NT2/D1 (cell line): ENCODE measurements at regions not wholly inside any gene's neighbourhood (a gene's known extent, or its start where the extent isn't known, plus 50 kb on each side); places are given as distances from the start of the nearest gene placed in this dataset.

Experiments
- DNase-seq: peaks from one replicate; pipeline ENCODE4 v3.0.0-alpha.2; 2011; ENCODE audit warnings: low read depth, low spot score
- H3K27me3 ChIP-seq: 2 replicates; pipeline ENCODE4 v1.6.0; 2011; ENCODE audit warnings: mild to moderate bottlenecking; ENCODE audit not compliant: insufficient read length, insufficient read depth
- H3K36me3 ChIP-seq: 2 replicates; pipeline ENCODE4 v1.6.1; 2011; ENCODE audit warnings: mild to moderate bottlenecking, low read length, mixed read lengths; ENCODE audit not compliant: insufficient read depth, insufficient read length
- H3K4me1 ChIP-seq: 2 replicates; pipeline ENCODE4 v1.5.1; 2011; ENCODE audit not compliant: insufficient read depth, insufficient read length
- H3K4me3 ChIP-seq: 2 replicates; pipeline ENCODE4 v1.5.1; 2011; ENCODE audit warnings: low read depth; ENCODE audit not compliant: insufficient read length
- H3K9ac ChIP-seq: 2 replicates; pipeline ENCODE4 v1.6.0; 2011; ENCODE audit warnings: low read depth; ENCODE audit not compliant: insufficient read length
- H3K9me3 ChIP-seq: 2 replicates; pipeline ENCODE4 v1.5.1; 2011; ENCODE audit warnings: mild to moderate bottlenecking, low read length; ENCODE audit not compliant: insufficient read depth
- SUZ12 ChIP-seq: IDR thresholded peaks from 2 replicates; pipeline ENCODE4 v1.6.1; 2011; ENCODE audit not compliant: insufficient read length, insufficient read depth; ENCODE audit errors: extremely low read depth
- YY1 ChIP-seq: IDR thresholded peaks from 2 replicates; pipeline ENCODE4 v1.6.1; 2011; ENCODE audit not compliant: insufficient read length, insufficient read depth
- ZNF274 ChIP-seq: IDR thresholded peaks from 2 replicates; pipeline ENCODE4 v1.6.1; 2011; ENCODE audit warnings: mild to moderate bottlenecking, low read depth, low read length

DNA sequence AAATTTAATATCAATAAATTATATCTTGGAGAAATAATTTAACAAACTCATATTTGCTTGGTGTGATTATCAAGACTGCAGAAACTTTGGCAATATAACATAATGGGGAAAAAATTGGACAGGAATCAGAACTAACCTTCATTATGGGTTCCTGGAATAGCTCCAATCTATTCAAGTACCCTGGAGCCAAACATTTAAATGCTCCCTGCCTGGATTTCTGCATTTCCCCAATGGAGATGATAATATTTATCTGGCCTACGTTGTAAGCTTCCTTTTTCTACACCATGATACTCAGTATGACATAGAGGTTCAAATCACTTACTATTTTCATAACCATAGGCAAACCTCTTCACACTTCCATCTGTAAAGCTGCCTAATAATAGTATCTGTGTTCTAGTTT, 326.8 kb downstream of the TRIML1 start:
- no peaks in the 10 kb centered on the region for H3K27me3 ChIP-seq
- no peak overlapping the region for H3K9ac ChIP-seq
- no peaks in the 10 kb centered on the region for H3K4me1 ChIP-seq
- H3K9me3 ChIP-seq = peaks cover 8% of the 10 kb centered on the region
- H3K36me3 ChIP-seq = no peaks in the 10 kb centered on the region
- no peak overlapping the region for H3K4me3 ChIP-seq
- DNase-seq = no peak
- TF ChIP-seq YY1 (no peak), SUZ12 (no peak), ZNF274 (no peak)

DNA sequence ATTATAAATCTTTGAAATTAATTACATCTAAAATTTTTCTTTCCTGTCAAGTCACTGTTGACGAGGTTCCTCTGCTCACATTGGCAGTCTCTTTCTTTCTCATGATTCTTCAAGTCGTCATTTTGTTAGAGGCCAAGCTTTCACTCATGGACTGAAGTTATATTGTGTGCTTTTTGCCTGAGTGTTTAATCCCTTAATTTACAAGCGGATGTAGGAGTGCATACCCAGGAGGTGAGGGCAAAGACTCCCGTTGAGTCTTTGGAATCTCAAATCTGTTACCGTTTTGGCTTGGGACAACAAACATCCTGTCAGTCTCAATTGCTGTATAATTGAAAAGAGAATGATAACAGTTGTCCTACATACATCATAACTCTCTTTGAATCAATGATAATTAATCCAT, 345.0 kb downstream of the TRIML1 start:
- TF ChIP-seq SUZ12 = no peak
- no peaks in the 10 kb centered on the region for H3K27me3 ChIP-seq
- H3K9ac ChIP-seq = no peak overlapping the region
- no peaks in the 10 kb centered on the region for H3K9me3 ChIP-seq
- no peak overlapping the region for H3K4me3 ChIP-seq
- H3K4me1 ChIP-seq = no peaks in the 10 kb centered on the region
- no peak for DNase-seq
- no peaks in the 10 kb centered on the region for H3K36me3 ChIP-seq

DNA sequence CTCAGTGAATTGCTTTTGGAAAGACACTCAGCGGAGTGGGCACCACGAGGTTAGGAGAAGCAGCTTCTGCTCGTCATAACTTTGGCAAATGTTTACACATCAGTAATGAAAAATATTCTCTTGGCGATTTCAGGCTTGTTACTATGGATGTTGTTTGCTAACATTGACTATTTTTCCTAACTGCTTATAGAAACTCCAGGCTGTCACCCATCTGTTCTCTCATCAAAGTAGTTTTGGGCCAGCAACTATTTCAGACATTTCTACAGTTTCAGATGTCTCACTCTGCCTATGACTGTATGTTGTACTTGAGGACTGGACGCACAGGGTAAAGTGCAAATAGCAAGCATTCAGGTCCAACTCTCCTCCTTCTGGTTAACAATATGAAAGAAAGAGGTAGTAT, 346.7 kb downstream of the TRIML1 start:
- Histone ChIP-seq H3K27me3 (no peaks in the 10 kb centered on the region), H3K9ac (no peak overlapping the region), H3K9me3 (peaks cover 4% of the 10 kb centered on the region; the same call in 1 of the 2 replicates), H3K4me3 (no peak overlapping the region), H3K4me1 (no peaks in the 10 kb centered on the region), H3K36me3 (no peaks in the 10 kb centered on the region)
- no peak for DNase-seq
- TF ChIP-seq SUZ12 (no peak), YY1 (no peak)

DNA sequence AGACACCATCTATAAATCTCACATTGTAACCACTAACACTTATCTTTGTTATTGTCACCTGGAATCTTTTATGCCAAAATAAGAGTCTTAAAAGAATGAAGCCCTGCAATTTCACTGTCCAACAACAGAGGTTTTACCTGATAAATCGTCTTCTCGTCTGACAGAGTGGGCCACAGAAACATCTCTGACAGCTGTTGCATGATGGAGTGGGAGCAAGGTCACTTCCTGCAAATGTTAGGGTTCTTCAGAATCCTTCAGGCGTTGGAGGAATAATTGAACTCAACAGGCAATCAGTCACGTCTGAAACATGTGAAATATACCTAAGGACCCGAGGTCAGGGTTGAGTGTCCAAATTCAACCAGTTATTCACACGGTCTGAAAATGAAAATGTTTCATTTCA, 353.6 kb downstream of the TRIML1 start:
- peaks cover 4% of the 10 kb centered on the region; the same call in 1 of the 2 replicates for H3K9me3 ChIP-seq
- no peaks in the 10 kb centered on the region for H3K36me3 ChIP-seq
- no peaks in the 10 kb centered on the region for H3K4me1 ChIP-seq
- H3K9ac ChIP-seq = no peak overlapping the region
- H3K27me3 ChIP-seq = no peaks in the 10 kb centered on the region
- no peak for DNase-seq
- H3K4me3 ChIP-seq = no peak overlapping the region
- TF ChIP-seq ZNF274 = no peak
- TF ChIP-seq YY1 = no peak
- no peak for TF ChIP-seq SUZ12

DNA sequence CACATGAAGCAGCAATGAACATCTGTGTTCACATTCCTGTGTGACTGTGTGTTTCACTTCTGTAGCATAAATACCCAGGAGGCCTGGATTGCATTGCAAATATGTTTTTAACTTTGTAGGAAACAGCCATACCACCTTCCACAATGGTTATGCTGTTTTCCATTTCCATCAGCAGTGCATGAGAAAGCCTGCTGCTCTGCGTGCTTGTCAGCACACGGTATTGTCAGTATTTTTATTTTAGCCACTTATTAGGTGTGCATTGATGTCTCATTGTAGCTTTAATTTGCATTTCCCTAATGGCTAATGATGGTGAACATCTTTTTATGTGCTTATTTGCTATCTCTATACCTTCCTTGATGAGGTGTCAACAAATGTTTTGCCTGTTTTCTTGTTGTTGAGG, 355.9 kb downstream of the TRIML1 start:
- peaks cover 1% of the 10 kb centered on the region; the same call in 1 of the 2 replicates for H3K9me3 ChIP-seq
- H3K27me3 ChIP-seq = no peaks in the 10 kb centered on the region
- TF ChIP-seq SUZ12 (no peak), ZNF274 (no peak)
- H3K36me3 ChIP-seq = no peaks in the 10 kb centered on the region
- DNase-seq = no peak
- H3K4me3 ChIP-seq = no peak overlapping the region
- H3K9ac ChIP-seq = no peak overlapping the region
- no peaks in the 10 kb centered on the region for H3K4me1 ChIP-seq

DNA sequence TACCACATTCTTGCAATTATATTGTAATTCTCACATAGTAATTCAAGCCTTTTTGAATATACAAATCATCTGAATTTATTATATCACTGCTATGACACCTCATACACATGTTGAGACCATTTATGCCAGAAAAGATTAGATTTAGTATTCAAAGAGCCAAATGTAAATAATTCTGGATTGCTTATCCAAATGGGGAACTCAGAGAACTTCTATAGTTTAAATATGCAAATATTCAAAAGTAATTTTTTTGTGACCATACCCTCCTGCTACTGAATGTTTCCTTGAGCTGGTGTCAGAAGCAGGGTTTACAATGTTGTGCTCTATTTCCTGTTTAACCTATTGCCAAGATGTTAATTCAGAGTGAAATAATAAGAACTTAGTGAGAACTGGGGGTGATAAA, 372.2 kb downstream of the TRIML1 start:
- no peak overlapping the region for H3K4me3 ChIP-seq
- no peaks in the 10 kb centered on the region for H3K36me3 ChIP-seq
- no peaks in the 10 kb centered on the region for H3K4me1 ChIP-seq
- H3K9me3 ChIP-seq = no peaks in the 10 kb centered on the region
- no peak for TF ChIP-seq YY1
- no peak for TF ChIP-seq SUZ12
- TF ChIP-seq ZNF274 = no peak
- H3K9ac ChIP-seq = no peak overlapping the region
- peaks cover 12% of the 10 kb centered on the region for H3K27me3 ChIP-seq
- DNase-seq = no peak

DNA sequence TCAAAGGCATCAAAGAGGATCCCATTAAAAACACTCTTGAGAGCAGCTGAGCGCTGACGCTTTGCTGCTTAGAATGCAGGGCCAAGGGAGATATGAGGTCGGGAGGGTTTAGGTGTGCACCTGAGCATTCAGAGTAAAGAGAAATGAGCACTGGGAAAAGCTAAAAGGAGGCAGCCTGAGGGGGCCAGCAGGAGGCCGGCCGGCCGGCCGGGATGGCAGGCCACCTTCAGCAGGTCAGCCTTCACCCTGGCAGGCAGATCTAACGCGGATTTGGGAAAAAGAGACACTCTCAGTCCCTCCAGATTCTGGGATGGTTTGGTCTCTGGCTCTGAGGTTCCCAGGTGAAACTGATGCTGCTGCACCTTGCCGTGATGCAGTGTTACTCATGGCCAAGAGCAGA, 393.5 kb downstream of the TRIML1 start:
- TF ChIP-seq ZNF274 (no peak), SUZ12 (no peak), YY1 (no peak)
- no peak for DNase-seq
- Histone ChIP-seq H3K4me3 (no peak overlapping the region), H3K9me3 (no peaks in the 10 kb centered on the region), H3K36me3 (no peaks in the 10 kb centered on the region), H3K4me1 (no peaks in the 10 kb centered on the region), H3K27me3 (no peaks in the 10 kb centered on the region), H3K9ac (no peak overlapping the region)

DNA sequence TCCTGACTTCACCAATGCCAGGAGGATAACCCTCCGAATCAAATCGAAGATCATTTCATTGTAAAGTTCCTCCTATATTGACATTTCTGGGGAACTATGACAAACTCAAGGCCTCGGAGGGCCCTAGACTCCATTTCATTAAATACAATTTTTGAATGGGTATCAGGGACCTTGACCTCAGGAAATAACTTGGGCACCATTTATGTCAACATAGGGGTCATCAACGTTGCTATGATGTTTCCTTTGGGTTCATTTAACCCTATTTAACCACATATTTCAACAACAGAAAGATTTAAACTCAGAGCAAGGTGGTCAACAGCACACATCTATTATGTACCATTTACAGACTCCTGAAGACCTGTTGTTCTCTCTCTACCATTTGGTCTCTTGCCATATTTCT, 395.1 kb downstream of the TRIML1 start:
- H3K9ac ChIP-seq = no peak overlapping the region
- TF ChIP-seq ZNF274 = no peak
- no peak for TF ChIP-seq SUZ12
- TF ChIP-seq YY1 = no peak
- no peak overlapping the region for H3K4me3 ChIP-seq
- DNase-seq = no peak
- no peaks in the 10 kb centered on the region for H3K36me3 ChIP-seq
- no peaks in the 10 kb centered on the region for H3K4me1 ChIP-seq
- H3K9me3 ChIP-seq = no peaks in the 10 kb centered on the region
- H3K27me3 ChIP-seq = no peaks in the 10 kb centered on the region
